Gastrocnemius medialis (tissue), 4 donors: ENCODE measurements at regions not wholly inside any gene's neighbourhood (a gene's known extent, or its start where the extent isn't known, plus 50 kb on each side); places are given as distances from the start of the nearest gene placed in this dataset.

ENCODE experiments used
- ATAC-seq, 2 donors: fragments of 150-250 bp; one replicate each; pipeline ENCODE4 v1.9.1; 2016
- DNase-seq, 2 donors: peaks; one replicate each; pipeline ENCODE4 v3.0.0-alpha.2; 2019
- H3K27ac ChIP-seq, 4 donors: fragments of 200-600 bp; sonication (generic); 1 replicate in 1 of 4; 2 replicates in 3 of 4; pipeline ENCODE4 v1.5.1; 2016 to 2018; ENCODE audit warnings: mild to moderate bottlenecking in 2 of 4, moderate library complexity in 1 of 4
- H3K27me3 ChIP-seq, 3 donors: fragments of 200-600 bp; sonication (generic) in 2 of 3; 1 replicate in 1 of 3; 2 replicates in 2 of 3; pipeline versions ENCODE4 v1.5.1 to v1.6.0; 2016 to 2019; ENCODE audit warnings: mild to moderate bottlenecking in 1 of 3, moderate library complexity in 1 of 3
- H3K36me3 ChIP-seq, 2 donors: fragments of 200-600 bp; sonication (generic) in 1 of 2; one replicate each; pipeline ENCODE4 v1.5.1; 2017 to 2018
- H3K4me1 ChIP-seq, 2 donors: fragments of 200-600 bp; sonication (generic) in 1 of 2; one replicate each; pipeline ENCODE4 v1.5.1; 2016 to 2017; ENCODE audit warnings: mild to moderate bottlenecking in 2 of 2
- H3K4me3 ChIP-seq, 4 donors: fragments of 200-600 bp; sonication (generic) in 3 of 4; 1 replicate in 1 of 4; 2 replicates in 3 of 4; pipeline ENCODE4 v1.5.1; 2016 to 2019; ENCODE audit warnings: mild to moderate bottlenecking in 2 of 4
- H3K9me3 ChIP-seq, 3 donors: fragments of 200-600 bp; sonication (generic) in 2 of 3; 1 replicate in 1 of 3; 2 replicates in 2 of 3; pipeline ENCODE4 v1.5.1; 2016 to 2019
- POLR2A ChIP-seq, 2 donors: fragments of 450-650 bp; IDR thresholded peaks; one replicate each; pipeline ENCODE4 v1.6.1; 2017; ENCODE audit warnings: antibody characterized with exemption in 2 of 2, mild to moderate bottlenecking in 2 of 2, moderate library complexity in 2 of 2
- in situ Hi-C, 4 donors: fragments of 200-750 bp; cut with MboI; loops; one replicate each; pipeline versions ENCODE4 v1.15.0 to v1.8.0; 2017; ENCODE audit warnings: low sequenced_read_pairs in 4 of 4
- intact Hi-C: fragments of 100-400 bp; cut with DNase I; formaldehyde crosslinking; loops from one replicate; pipeline ENCODE4 v1.15.1; 2023; ENCODE audit warnings: low total_unique reads
- TF ChIP-seq, protein P1 (sequence below), 5 experiments: fragments of 450-650 bp in 3 of 5; fragments of 200-600 bp in 2 of 5; sonication (generic) in 2 of 5; IDR thresholded peaks in 4 of 5; conservative IDR thresholded peaks in 1 of 5; 1 replicate in 4 of 5; 2 replicates in 1 of 5; pipeline ENCODE4 v1.5.1; 2016 to 2019; ENCODE audit warnings: antibody characterized with exemption in 5 of 5, mild to moderate bottlenecking in 3 of 5, moderate library complexity in 3 of 5

GRCh38 chr20:11718474-11719094 is 199.1 kb upstream of the BTBD3 start:
- H3K9me3 ChIP-seq, result no peaks in the 10 kb centered on the region
- DNase-seq, result no peak
- no peaks in the 10 kb centered on the region for H3K36me3 ChIP-seq
- ATAC-seq, result no peak
- no peaks in the 10 kb centered on the region for H3K4me1 ChIP-seq
- intact Hi-C loops (no loop called here), in situ Hi-C loops (no loop called here)
- no peak overlapping the region for H3K27ac ChIP-seq
- H3K27me3 ChIP-seq, result no peaks in the 10 kb centered on the region
- TF ChIP-seq POLR2A (IDR thresholded peaks at IDR 0.05), result no peak
- TF ChIP-seq, protein P1, sequence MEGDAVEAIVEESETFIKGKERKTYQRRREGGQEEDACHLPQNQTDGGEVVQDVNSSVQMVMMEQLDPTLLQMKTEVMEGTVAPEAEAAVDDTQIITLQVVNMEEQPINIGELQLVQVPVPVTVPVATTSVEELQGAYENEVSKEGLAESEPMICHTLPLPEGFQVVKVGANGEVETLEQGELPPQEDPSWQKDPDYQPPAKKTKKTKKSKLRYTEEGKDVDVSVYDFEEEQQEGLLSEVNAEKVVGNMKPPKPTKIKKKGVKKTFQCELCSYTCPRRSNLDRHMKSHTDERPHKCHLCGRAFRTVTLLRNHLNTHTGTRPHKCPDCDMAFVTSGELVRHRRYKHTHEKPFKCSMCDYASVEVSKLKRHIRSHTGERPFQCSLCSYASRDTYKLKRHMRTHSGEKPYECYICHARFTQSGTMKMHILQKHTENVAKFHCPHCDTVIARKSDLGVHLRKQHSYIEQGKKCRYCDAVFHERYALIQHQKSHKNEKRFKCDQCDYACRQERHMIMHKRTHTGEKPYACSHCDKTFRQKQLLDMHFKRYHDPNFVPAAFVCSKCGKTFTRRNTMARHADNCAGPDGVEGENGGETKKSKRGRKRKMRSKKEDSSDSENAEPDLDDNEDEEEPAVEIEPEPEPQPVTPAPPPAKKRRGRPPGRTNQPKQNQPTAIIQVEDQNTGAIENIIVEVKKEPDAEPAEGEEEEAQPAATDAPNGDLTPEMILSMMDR (IDR thresholded peaks at IDR 0.05 in 4 of 5, conservative IDR thresholded peaks at IDR 0.05 in 1 of 5), result no peak
- no peak overlapping the region for H3K4me3 ChIP-seq

- no peak for ATAC-seq
- Histone ChIP-seq H3K36me3 (no peaks in the 10 kb centered on the region), H3K27ac (no peak overlapping the region), H3K27me3 (no peaks in the 10 kb centered on the region), H3K9me3 (no peaks in the 10 kb centered on the region), H3K4me3 (no peak overlapping the region), H3K4me1 (no peaks in the 10 kb centered on the region)
- intact Hi-C loops, result no loop called here
- in situ Hi-C loops, result no loop called here
- DNase-seq, result no peak
- TF ChIP-seq, protein P1 (IDR thresholded peaks at IDR 0.05 in 4 of 5, conservative IDR thresholded peaks at IDR 0.05 in 1 of 5), result no peak
- TF ChIP-seq POLR2A (IDR thresholded peaks at IDR 0.05), result no peak
Observed at GRCh38 chr20:11719153-11719552, 198.5 kb upstream of the BTBD3 start.

DNA sequence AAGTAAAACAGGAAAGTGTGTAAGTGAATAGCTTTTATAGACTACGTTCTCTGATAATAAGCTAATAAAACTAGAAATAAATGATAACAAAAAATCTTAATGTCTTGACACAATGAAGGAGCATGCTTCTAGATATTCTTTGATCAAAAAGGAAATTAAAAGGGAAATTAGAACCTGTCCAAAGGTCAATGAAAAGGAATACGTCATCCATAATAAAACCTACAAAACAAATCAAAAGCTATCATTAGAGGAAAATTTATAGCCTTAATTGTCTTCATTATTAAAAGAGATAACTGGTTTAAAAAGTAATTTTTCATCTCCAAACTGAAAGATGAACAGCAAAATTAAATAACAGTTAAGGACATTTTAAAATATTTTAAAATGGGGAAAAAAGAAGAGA is 196.3 kb upstream of the BTBD3 start:
- no peaks in the 10 kb centered on the region for H3K36me3 ChIP-seq
- in situ Hi-C loops, result no loop called here
- ATAC-seq (no peak), DNase-seq (no peak)
- no peak overlapping the region for H3K4me3 ChIP-seq
- H3K27ac ChIP-seq, result no peak overlapping the region
- H3K9me3 ChIP-seq, result no peaks in the 10 kb centered on the region
- intact Hi-C loops, result no loop called here
- no peaks in the 10 kb centered on the region for H3K27me3 ChIP-seq
- TF ChIP-seq, protein P1 (IDR thresholded peaks at IDR 0.05 in 4 of 5, conservative IDR thresholded peaks at IDR 0.05 in 1 of 5), result no peak
- no peak for TF ChIP-seq POLR2A (IDR thresholded peaks at IDR 0.05)
- no peaks in the 10 kb centered on the region for H3K4me1 ChIP-seq

DNA sequence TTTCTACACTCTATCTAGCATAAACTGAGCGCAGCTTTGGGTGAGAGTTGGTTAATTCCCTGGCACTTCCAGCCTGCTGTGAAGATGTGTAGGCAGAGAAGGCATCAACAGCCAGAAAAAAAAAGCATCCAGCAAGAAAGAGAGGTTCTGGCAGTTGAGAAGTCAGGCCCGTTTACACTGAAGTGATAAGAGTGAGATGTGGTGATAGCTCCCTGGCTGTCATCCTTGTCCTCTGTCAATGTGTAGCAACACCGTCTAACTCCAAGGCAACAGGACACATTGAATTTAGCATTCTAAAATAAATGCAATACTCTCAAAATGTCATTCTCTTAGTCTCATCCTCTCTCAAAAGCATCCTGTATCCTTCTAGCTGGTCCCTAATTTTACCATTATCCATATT is 193.6 kb upstream of the BTBD3 start:
- in situ Hi-C loops, result no loop called here
- TF ChIP-seq, protein P1 (IDR thresholded peaks at IDR 0.05 in 4 of 5, conservative IDR thresholded peaks at IDR 0.05 in 1 of 5), result no peak
- no peak for TF ChIP-seq POLR2A (IDR thresholded peaks at IDR 0.05)

GRCh38 chr20:11726026-11726425 is 191.7 kb upstream of the BTBD3 start:
- ATAC-seq (no peak), DNase-seq (no peak)
- TF ChIP-seq, protein P1 (IDR thresholded peaks at IDR 0.05 in 4 of 5, conservative IDR thresholded peaks at IDR 0.05 in 1 of 5), result no peak
- no peak for TF ChIP-seq POLR2A (IDR thresholded peaks at IDR 0.05)
- Histone ChIP-seq H3K4me3 (no peak overlapping the region), H3K36me3 (no peaks in the 10 kb centered on the region), H3K4me1 (no peaks in the 10 kb centered on the region), H3K9me3 (no peaks in the 10 kb centered on the region), H3K27ac (no peak overlapping the region), H3K27me3 (no peaks in the 10 kb centered on the region)
- intact Hi-C loops (no loop called here), in situ Hi-C loops (no loop called here)

More for the DNA sequence above, 193.6 kb upstream of the BTBD3 start:
- Histone ChIP-seq H3K36me3 (no peaks in the 10 kb centered on the region), H3K4me3 (no peak overlapping the region), H3K4me1 (no peaks in the 10 kb centered on the region), H3K9me3 (no peaks in the 10 kb centered on the region), H3K27ac (no peak overlapping the region), H3K27me3 (no peaks in the 10 kb centered on the region)
- intact Hi-C loops, result no loop called here
- ATAC-seq, result no peak
- DNase-seq, result no peak
